HCT116 (cell line): ENCODE measurements at regions not wholly inside any gene's neighbourhood (a gene's known extent, or its start where the extent isn't known, plus 50 kb on each side); places are given as distances from the start of the nearest gene placed in this dataset.

Source experiments
- ATAC-seq: fragments of 200-7000 bp; cut with Tn5 transposase; 2 replicates; pipeline ENCODE4 v1.9.1; 2020; ENCODE audit warnings: mild to moderate bottlenecking, moderate library complexity
- BruUV-seq: library from RNA; stranded (reverse); fragments of 400-500 nt; replicated peaks from 2 replicates; lab custom pipeline; 2021; lab: Mats Ljungman, UMichigan
- CTCF ChIA-PET: fragments of 300-600 bp; sonication (Branson Sonifier 250); formaldehyde crosslinking; loops from one replicate; lab custom pipeline; 2021; ENCODE audit warnings: antibody characterized with exemption; lab: Charles Lee
- POLR2A ChIA-PET: fragments of 300-600, 350-600 bp; sonication (Branson Sonifier 250); formaldehyde crosslinking; loops from one replicate; lab custom pipeline; 2021; ENCODE audit warnings: antibody characterized with exemption; lab: Charles Lee
- RAD21 ChIA-PET, 2 experiments: fragments of 300-600 bp; sonication (Branson Sonifier 250); formaldehyde crosslinking; loops; one replicate each; lab custom pipeline; 2023; ENCODE audit warnings: low total read pairs in 2 of 2; ENCODE audit not compliant: uncharacterized antibody in 2 of 2, unreplicated experiment in 2 of 2, low non-redundant PET in 1 of 2; lab: Charles Lee
- DNase-seq: peaks from one replicate; pipeline ENCODE4 v3.0.0-alpha.2; 2010; ENCODE audit warnings: low read depth, low spot score
- H2AFZ ChIP-seq: fragments of 200-600 bp; shearing (Covaris generic), sonication (generic); 2 replicates; pipeline ENCODE4 v1.6.1; 2017; ENCODE audit warnings: low read depth, mixed run types, mixed read lengths, antibody characterized with exemption, low read length; ENCODE audit not compliant: poor library complexity, severe bottlenecking
- H3K27ac ChIP-seq: 2 replicates; pipeline ENCODE4 v1.5.1; 2012; ENCODE audit warnings: low read depth, low read length
- H3K27me3 ChIP-seq: fragments of 200-600 bp; sonication (generic); 2 replicates; pipeline ENCODE4 v1.6.1; 2016; ENCODE audit warnings: mixed run types, low read length, mixed read lengths; ENCODE audit not compliant: insufficient read depth
- H3K36me3 ChIP-seq, 2 experiments: fragments of 200-500 bp in 1 of 2; fragments of 200-600 bp in 1 of 2; sonication (Bioruptor generic) in 1 of 2; sonication (generic) in 1 of 2; 2 replicates each; pipeline versions ENCODE4 v1.5.1 to v1.6.1; 2014 to 2016; ENCODE audit warnings: low read length in 2 of 2, inconsistent platforms in 1 of 2, mixed read lengths in 1 of 2, mixed run types in 1 of 2; ENCODE audit not compliant: insufficient read depth in 2 of 2, control insufficient read depth in 1 of 2
- H3K4me1 ChIP-seq, 2 experiments: fragments of 200-600 bp in 1 of 2; sonication (generic) in 1 of 2; 2 replicates each; pipeline versions ENCODE4 v1.5.1 to v1.6.1; 2012 to 2017; ENCODE audit warnings: low read length in 2 of 2, inconsistent platforms in 1 of 2, mild to moderate bottlenecking in 1 of 2, mixed read lengths in 1 of 2, mixed run types in 1 of 2, moderate library complexity in 1 of 2; ENCODE audit not compliant: insufficient read depth in 2 of 2, control insufficient read depth in 1 of 2
- H3K4me2 ChIP-seq: fragments of 200-600 bp; sonication (generic); 2 replicates; pipeline ENCODE4 v1.6.1; 2017; ENCODE audit warnings: mixed run types, low read length, mixed read lengths
- H3K4me3 ChIP-seq, 2 experiments: fragments of 200-600 bp in 1 of 2; sonication (generic) in 1 of 2; replicated peaks in 1 of 2; 2 replicates each; pipeline ENCODE4 v1.5.1; 2011 to 2016; ENCODE audit warnings: low read length in 2 of 2, control low read depth in 1 of 2, low read depth in 1 of 2, mild to moderate bottlenecking in 1 of 2, mixed read lengths in 1 of 2, mixed run types in 1 of 2
- H3K79me2 ChIP-seq: fragments of 200-600 bp; sonication (generic); 2 replicates; pipeline ENCODE4 v1.6.1; 2017; ENCODE audit warnings: mild to moderate bottlenecking, mixed run types, low read length, moderate library complexity, mixed read lengths; ENCODE audit not compliant: insufficient read depth
- H3K9ac ChIP-seq: fragments of 200-600 bp; sonication (generic); 2 replicates; pipeline ENCODE4 v1.6.1; 2016; ENCODE audit warnings: low read length, mixed read lengths
- H3K9me2 ChIP-seq: fragments of 200-600 bp; sonication (generic), shearing (Covaris generic); 2 replicates; pipeline ENCODE4 v1.6.1; 2017; ENCODE audit warnings: mixed run types, mild to moderate bottlenecking, moderate library complexity; ENCODE audit not compliant: insufficient read depth
- H3K9me3 ChIP-seq, 2 experiments: fragments of 200-500 bp in 1 of 2; fragments of 200-600 bp in 1 of 2; sonication (Bioruptor generic) in 1 of 2; sonication (generic) in 1 of 2; 2 replicates each; pipeline ENCODE4 v1.6.1; 2014 to 2017; ENCODE audit warnings: low read length in 2 of 2, mixed read lengths in 2 of 2, inconsistent platforms in 1 of 2, low read depth in 1 of 2, mild to moderate bottlenecking in 1 of 2, mixed run types in 1 of 2, moderate library complexity in 1 of 2; ENCODE audit not compliant: control insufficient read depth in 1 of 2, insufficient read depth in 1 of 2
- H4K20me1 ChIP-seq: fragments of 200-600 bp; sonication (generic), shearing (Covaris generic); 2 replicates; pipeline ENCODE4 v1.6.1; 2017; ENCODE audit warnings: mixed run types, mild to moderate bottlenecking, moderate library complexity; ENCODE audit not compliant: insufficient read depth
- ATF3 ChIP-seq: IDR thresholded peaks from 2 replicates; pipeline ENCODE4 v1.6.1; 2012
- CBX3 ChIP-seq: IDR thresholded peaks from 2 replicates; pipeline ENCODE4 v1.6.1; 2012; ENCODE audit warnings: low read depth
- CEBPB ChIP-seq: IDR thresholded peaks from 2 replicates; pipeline ENCODE4 v1.6.1; 2012; ENCODE audit warnings: low read depth
- ELF1 ChIP-seq: IDR thresholded peaks from 2 replicates; pipeline ENCODE4 v1.6.1; 2012; ENCODE audit warnings: low read depth, borderline replicate concordance
- EZH2 ChIP-seq: fragments of 200-600 bp; sonication (generic); IDR thresholded peaks from 2 replicates; pipeline ENCODE4 v1.6.1; 2017; ENCODE audit warnings: antibody characterized with exemption, mixed run types
- EZH2phosphoT487 ChIP-seq: fragments of 200-600 bp; IDR thresholded peaks from 2 replicates; pipeline ENCODE4 v1.6.1; 2018; ENCODE audit warnings: antibody characterized with exemption, borderline replicate concordance
- POLR2A ChIP-seq: IDR thresholded peaks from 2 replicates; pipeline ENCODE4 v1.7.0; 2011; ENCODE audit warnings: borderline replicate concordance; ENCODE audit not compliant: insufficient read depth, insufficient read length; ENCODE audit errors: extremely low read depth
- POLR2AphosphoS5 ChIP-seq: IDR thresholded peaks from 2 replicates; pipeline ENCODE4 v1.6.1; 2011; ENCODE audit warnings: mild to moderate bottlenecking, low read depth, low read length, moderate library complexity
- RAD21 ChIP-seq: IDR thresholded peaks from 2 replicates; pipeline ENCODE4 v1.6.1; 2012; ENCODE audit warnings: low read depth, mild to moderate bottlenecking
- SIN3A ChIP-seq: IDR thresholded peaks from 2 replicates; pipeline ENCODE4 v1.6.1; 2012; ENCODE audit warnings: low read depth
- SP1 ChIP-seq: IDR thresholded peaks from 2 replicates; pipeline ENCODE4 v1.6.1; 2012; ENCODE audit warnings: low read depth
- SRF ChIP-seq: IDR thresholded peaks from 2 replicates; pipeline ENCODE4 v1.6.1; 2012; ENCODE audit warnings: low read depth
- YY1 ChIP-seq: IDR thresholded peaks from 2 replicates; pipeline ENCODE4 v1.6.1; 2011; ENCODE audit warnings: low read length, low read depth, moderate library complexity, mild to moderate bottlenecking; ENCODE audit not compliant: insufficient replicate concordance; ENCODE audit errors: extremely low read depth
- ZNF274 ChIP-seq: fragments of 200-500 bp; sonication (Bioruptor generic); IDR thresholded peaks from 2 replicates; pipeline ENCODE4 v1.6.1; 2014; ENCODE audit warnings: mild to moderate bottlenecking, low read depth, low read length, inconsistent platforms
- intact Hi-C: fragments of 100-400 bp; cut with micrococcal nuclease; formaldehyde crosslinking; loops from 2 replicates; pipeline ENCODE4 v1.10.0; 2022

GRCh38 chr1:22239378-22239777, 96.5 kb upstream of the WNT4 start:
- no peaks in the 10 kb centered on the region for H3K36me3 ChIP-seq
- no peaks in the 10 kb centered on the region for H3K4me1 ChIP-seq
- no peaks in the 10 kb centered on the region for H3K27me3 ChIP-seq
- no peak overlapping the region for H3K9ac ChIP-seq
- ChIA-PET POLR2A (no interaction called here), CTCF (no interaction called here), RAD21 (no interaction called here)
- no peaks in the 10 kb centered on the region for H3K79me2 ChIP-seq
- ATAC-seq (no peak), DNase-seq (no peak)
- intact Hi-C loops, result no loop called here
- no peak overlapping the region for H3K4me2 ChIP-seq
- no TSS peak for BruUV-seq
- H3K9me3 ChIP-seq, result no peaks in the 10 kb centered on the region
- no peak overlapping the region for H3K4me3 ChIP-seq
- no peak for TF ChIP-seq EZH2
- no peak for TF ChIP-seq POLR2A
- no peak for TF ChIP-seq ELF1
- TF ChIP-seq SP1, result no peak
- TF ChIP-seq, all 23 proteins: peak for 0
- H3K27ac ChIP-seq, result no peak overlapping the region
- no peak overlapping the region for H2AFZ ChIP-seq
- no peaks in the 10 kb centered on the region for H3K9me2 ChIP-seq
- no peaks in the 10 kb centered on the region for H4K20me1 ChIP-seq

GRCh38 chr1:22241250-22241649, 98.4 kb upstream of the WNT4 start:
- CTCF ChIA-PET, result no interaction called here
- TF ChIP-seq POLR2AphosphoS5 (no peak), CBX3 (no peak), RAD21 (no peak), ATF3 (no peak), POLR2A (no peak), YY1 (no peak), SRF (no peak), SIN3A (no peak), SP1 (no peak), ZNF274 (no peak), EZH2phosphoT487 (no peak), ELF1 (no peak), CEBPB (no peak)
- TF ChIP-seq, all 23 proteins: peak for 0
- H3K36me3 ChIP-seq, result no peaks in the 10 kb centered on the region
- H4K20me1 ChIP-seq, result no peaks in the 10 kb centered on the region
- ATAC-seq (no peak), DNase-seq (no peak)
- POLR2A ChIA-PET, result no interaction called here
- no peaks in the 10 kb centered on the region for H3K4me1 ChIP-seq
- intact Hi-C loops, result no loop called here
- no peaks in the 10 kb centered on the region for H3K79me2 ChIP-seq
- no peaks in the 10 kb centered on the region for H3K27me3 ChIP-seq
- no peaks in the 10 kb centered on the region for H3K9me3 ChIP-seq
- BruUV-seq, result no TSS peak
- H3K4me2 ChIP-seq, result no peak overlapping the region
- no peak overlapping the region for H2AFZ ChIP-seq
- H3K9ac ChIP-seq, result no peak overlapping the region
- no peak overlapping the region for H3K4me3 ChIP-seq
- H3K27ac ChIP-seq, result no peak overlapping the region
- no peaks in the 10 kb centered on the region for H3K9me2 ChIP-seq
- RAD21 ChIA-PET, result no interaction called here
